ENCODE measurements at regions not wholly inside any gene's neighbourhood (a gene's known extent, or its start where the extent isn't known, plus 50 kb on each side); places are given as distances from the start of the nearest gene placed in this dataset.
"Not testable (repeated sequence)": the region's sequence is repeated elsewhere in the genome, so short reads cannot be mapped to it uniquely, and the experiment has no call there.

DNA sequence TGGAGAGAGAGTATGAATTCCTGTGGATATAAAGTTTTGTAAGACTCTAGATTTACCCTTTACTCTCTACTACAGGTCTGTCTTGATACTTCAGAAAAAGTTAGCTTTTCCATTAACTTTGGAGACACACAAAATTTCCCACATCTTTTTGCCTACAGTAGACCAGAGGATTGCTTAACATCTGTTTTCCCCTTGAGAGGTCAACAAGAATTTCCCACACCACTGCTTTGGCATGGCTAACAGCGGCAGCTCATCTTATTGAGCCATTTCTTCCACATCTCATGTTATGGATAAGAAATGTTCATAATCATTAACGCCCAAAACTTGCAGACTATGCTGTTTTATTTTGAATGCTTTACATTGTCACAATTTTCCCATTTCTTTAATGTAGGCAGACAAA lies 273.6 kb upstream of the RGPD4 start:
- TF ChIP-seq CTCF (conservative IDR thresholded peaks at IDR 0.05; ENCODE audit: control insufficient read depth, insufficient read depth, low read depth, low read length), result no peak
- peak; percentile 30 for DNase-seq (ENCODE audit: low read depth)

DNA sequence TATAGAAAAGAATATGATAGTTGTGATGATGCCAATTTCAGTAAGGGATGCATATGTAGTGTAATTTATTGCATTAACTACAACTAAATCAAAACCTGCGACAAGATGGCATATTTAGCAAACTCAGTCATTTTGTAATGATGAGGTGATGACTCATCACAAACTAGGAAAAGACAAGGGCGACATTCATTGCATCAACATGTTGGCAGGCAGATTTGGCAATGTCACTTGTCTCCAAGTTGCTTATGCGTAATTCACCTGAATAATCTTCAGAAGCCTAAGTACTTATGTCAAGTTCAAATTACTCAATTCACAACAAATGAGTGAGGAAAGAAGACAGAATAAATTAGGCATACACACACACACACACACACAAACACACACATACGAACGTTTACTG lies 273.2 kb upstream of the RGPD4 start:
- no peak for TF ChIP-seq CTCF (conservative IDR thresholded peaks at IDR 0.05; ENCODE audit: control insufficient read depth, insufficient read depth, low read depth, low read length)
- H3K4me3 ChIP-seq (ENCODE audit: control insufficient read depth, low read depth, low read length), result no peak overlapping the region
- DNase-seq (ENCODE audit: low read depth), result peak; percentile 71

More for the DNA sequence above, 273.6 kb upstream of the RGPD4 start:
- no peak overlapping the region for H3K4me3 ChIP-seq (ENCODE audit: control insufficient read depth, low read depth, low read length)

DNA sequence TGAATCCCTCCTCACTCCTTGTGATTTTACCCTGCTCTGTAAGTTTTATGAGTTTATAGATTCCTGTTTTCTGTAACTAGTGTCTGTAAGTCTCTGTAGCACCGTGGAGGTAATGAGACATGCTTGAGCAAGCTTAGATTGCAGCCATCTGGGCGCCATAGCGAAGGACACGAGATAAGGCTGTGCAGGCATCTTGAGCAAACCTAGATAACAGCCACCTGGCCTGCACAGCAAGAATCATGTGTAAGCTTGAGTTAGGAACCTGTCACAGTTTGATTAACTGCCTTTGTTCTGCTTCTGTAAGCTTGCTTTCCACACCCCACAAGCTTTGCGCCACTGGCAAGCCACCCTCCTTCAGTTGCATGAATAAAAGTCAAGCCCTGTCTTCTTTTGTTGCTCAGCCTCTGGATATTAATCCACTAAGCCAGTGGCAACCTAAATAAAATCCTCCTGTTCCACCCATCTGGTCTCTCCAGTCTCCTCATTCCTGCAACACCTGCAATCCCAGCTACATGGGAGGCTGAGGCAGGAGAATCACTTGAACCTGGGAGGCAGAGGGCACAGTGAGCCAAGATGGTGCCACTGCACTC lies 270.6 kb upstream of the RGPD4 start:
- no peak for DNase-seq (ENCODE audit: low read depth)
- TF ChIP-seq CTCF (conservative IDR thresholded peaks at IDR 0.05; ENCODE audit: control insufficient read depth, insufficient read depth, low read depth, low read length), result no peak
- no peak overlapping the region for H3K4me3 ChIP-seq (ENCODE audit: control insufficient read depth, low read depth, low read length)

GRCh38 chr2:107558295-107558694 lies 268.4 kb upstream of the RGPD4 start:
- no peak for TF ChIP-seq CTCF (conservative IDR thresholded peaks at IDR 0.05; ENCODE audit: control insufficient read depth, insufficient read depth, low read depth, low read length)
- no peak overlapping the region for H3K4me3 ChIP-seq (ENCODE audit: control insufficient read depth, low read depth, low read length)
- DNase-seq (ENCODE audit: low read depth), result no peak

GRCh38 chr2:107569496-107569895 lies 257.2 kb upstream of the RGPD4 start:
- DNase-seq (ENCODE audit: low read depth), result no peak
- no peak overlapping the region for H3K4me3 ChIP-seq (ENCODE audit: control insufficient read depth, low read depth, low read length)
- no peak for TF ChIP-seq CTCF (conservative IDR thresholded peaks at IDR 0.05; ENCODE audit: control insufficient read depth, insufficient read depth, low read depth, low read length)

- no peak for DNase-seq (ENCODE audit: low read depth)
- no peak overlapping the region for H3K4me3 ChIP-seq (ENCODE audit: control insufficient read depth, low read depth, low read length)
- TF ChIP-seq CTCF (conservative IDR thresholded peaks at IDR 0.05; ENCODE audit: control insufficient read depth, insufficient read depth, low read depth, low read length), result no peak
These were observed 255.8 kb upstream of the RGPD4 start for GRCh38 chr2:107570876-107571275.

DNA sequence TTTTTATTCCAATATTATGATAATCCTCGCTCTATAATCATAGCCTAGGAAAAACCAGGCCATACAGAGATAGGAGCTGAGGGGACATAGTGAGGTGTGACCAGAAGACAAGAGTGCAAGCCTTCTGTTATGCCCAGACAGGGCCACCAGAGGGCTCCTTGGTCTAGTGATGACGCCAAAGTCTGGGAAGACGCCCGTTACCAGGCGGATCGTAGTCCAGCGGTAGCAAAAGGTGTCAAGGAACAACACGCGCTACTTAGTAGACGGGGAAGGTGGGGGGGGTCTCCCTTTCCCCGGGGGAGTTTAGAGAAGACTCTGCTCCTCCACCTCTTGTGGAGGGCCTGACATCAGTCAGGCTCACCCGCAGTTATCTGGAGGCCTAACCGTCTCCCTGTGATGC lies 253.8 kb upstream of the RGPD4 start:
- H3K4me3 ChIP-seq (ENCODE audit: control insufficient read depth, low read depth, low read length), result not testable (repeated sequence)
- peak; percentile 22 for DNase-seq (ENCODE audit: low read depth)
- peak; percentile 21 for TF ChIP-seq CTCF (conservative IDR thresholded peaks at IDR 0.05; ENCODE audit: control insufficient read depth, insufficient read depth, low read depth, low read length)

Data from fibroblast of mammary gland (primary cell).